ENCODE measurements at regions not wholly inside any gene's neighbourhood (a gene's known extent, or its start where the extent isn't known, plus 50 kb on each side); places are given as distances from the start of the nearest gene placed in this dataset.

DNA sequence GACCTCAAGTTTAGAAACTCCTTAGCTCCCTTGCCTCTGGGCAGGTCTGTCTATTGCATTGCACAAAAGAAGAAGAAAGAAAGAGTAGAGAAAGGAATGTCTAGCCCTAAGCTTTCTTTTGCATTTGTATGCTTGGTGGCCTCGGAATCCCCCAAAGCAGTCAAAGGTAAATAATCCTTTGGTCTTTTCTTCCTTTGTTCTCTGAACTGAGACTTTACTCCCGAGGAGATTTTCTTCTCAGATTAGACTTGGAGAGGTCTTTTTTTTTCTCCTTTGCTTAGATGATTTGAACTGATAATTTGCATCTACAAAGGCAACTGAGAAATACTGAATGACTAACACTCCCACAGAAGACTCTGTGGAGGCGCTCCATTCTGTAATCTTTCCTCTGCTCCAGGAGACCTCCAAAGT lies 93.2 kb downstream of the AKR1D1 start:
- Histone ChIP-seq H3K9me3 (ENCODE audit: control insufficient read depth, insufficient read depth, low read depth, low read length) (peaks cover 21% of the 10 kb centered on the region), H3K27me3 (ENCODE audit: control insufficient read depth, insufficient read depth, low read length) (no peaks in the 10 kb centered on the region), H3K27ac (ENCODE audit: low read depth, low read length) (peak overlapping the region; percentile 100), H3K4me1 (ENCODE audit: control insufficient read depth, insufficient read depth, low read length) (peaks cover 49% of the 10 kb centered on the region), H3K4me3 (ENCODE audit: low read depth, low read length) (0 out of 2 replicates have a peak overlapping the region, but pooled peaks have one; percentile 14), H3K9ac (ENCODE audit: low read length) (peak overlapping the region; percentile 80), H3K36me3 (ENCODE audit: control insufficient read depth, insufficient read depth, low read length) (peaks cover 7% of the 10 kb centered on the region; the same call in 1 of the 2 replicates)

DNA sequence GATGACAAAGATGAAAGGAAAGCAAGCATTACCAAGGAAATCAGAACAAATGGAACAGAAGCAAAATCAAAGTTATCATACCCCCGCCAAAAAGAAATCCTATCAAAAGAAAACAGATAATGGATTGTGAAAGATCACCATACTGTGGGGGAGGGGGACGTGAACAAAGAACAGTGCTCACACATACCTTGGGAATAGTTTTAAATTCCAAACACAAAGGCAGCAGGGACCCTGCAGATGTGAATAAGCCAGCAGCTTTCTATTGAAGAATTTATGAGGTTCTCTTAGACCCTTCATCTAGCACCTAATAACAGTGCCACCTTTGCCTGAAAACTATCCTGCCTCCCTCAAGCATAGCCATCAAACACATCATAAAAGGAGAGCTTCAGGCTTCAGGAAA lies 94.0 kb downstream of the AKR1D1 start:
- Histone ChIP-seq H3K27ac (ENCODE audit: low read depth, low read length) (peak overlapping the region; percentile 100), H3K9me3 (ENCODE audit: control insufficient read depth, insufficient read depth, low read depth, low read length) (peaks cover 23% of the 10 kb centered on the region), H3K36me3 (ENCODE audit: control insufficient read depth, insufficient read depth, low read length) (no peaks in the 10 kb centered on the region), H3K9ac (ENCODE audit: low read length) (peak overlapping the region; percentile 80), H3K4me3 (ENCODE audit: low read depth, low read length) (peak overlapping the region; percentile 25; the same call in 1 of the 2 replicates), H3K27me3 (ENCODE audit: control insufficient read depth, insufficient read depth, low read length) (no peaks in the 10 kb centered on the region), H3K4me1 (ENCODE audit: control insufficient read depth, insufficient read depth, low read length) (peaks cover 49% of the 10 kb centered on the region)

- Histone ChIP-seq H3K9me3 (ENCODE audit: control insufficient read depth, insufficient read depth, low read depth, low read length) (peaks cover 22% of the 10 kb centered on the region), H3K4me1 (ENCODE audit: control insufficient read depth, insufficient read depth, low read length) (peaks cover 49% of the 10 kb centered on the region), H3K36me3 (ENCODE audit: control insufficient read depth, insufficient read depth, low read length) (no peaks in the 10 kb centered on the region), H3K4me3 (ENCODE audit: low read depth, low read length) (peak overlapping the region; percentile 25; the same call in 1 of the 2 replicates), H3K27ac (ENCODE audit: low read depth, low read length) (peak overlapping the region; percentile 100), H3K9ac (ENCODE audit: low read length) (peak overlapping the region; percentile 80), H3K27me3 (ENCODE audit: control insufficient read depth, insufficient read depth, low read length) (no peaks in the 10 kb centered on the region)
These were observed 94.9 kb downstream of the AKR1D1 start for GRCh38 chr7:138170959-138171703.

- Histone ChIP-seq H3K4me1 (ENCODE audit: control insufficient read depth, insufficient read depth, low read length) (peaks cover 27% of the 10 kb centered on the region), H3K27ac (ENCODE audit: low read depth, low read length) (no peak overlapping the region), H3K27me3 (ENCODE audit: control insufficient read depth, insufficient read depth, low read length) (no peaks in the 10 kb centered on the region), H3K36me3 (ENCODE audit: control insufficient read depth, insufficient read depth, low read length) (no peaks in the 10 kb centered on the region), H3K9me3 (ENCODE audit: control insufficient read depth, insufficient read depth, low read depth, low read length) (peaks cover 22% of the 10 kb centered on the region), H3K9ac (ENCODE audit: low read length) (no peak overlapping the region), H3K4me3 (ENCODE audit: low read depth, low read length) (no peak overlapping the region)
These were observed 97.3 kb downstream of the AKR1D1 start for GRCh38 chr7:138173548-138173947.

DNA sequence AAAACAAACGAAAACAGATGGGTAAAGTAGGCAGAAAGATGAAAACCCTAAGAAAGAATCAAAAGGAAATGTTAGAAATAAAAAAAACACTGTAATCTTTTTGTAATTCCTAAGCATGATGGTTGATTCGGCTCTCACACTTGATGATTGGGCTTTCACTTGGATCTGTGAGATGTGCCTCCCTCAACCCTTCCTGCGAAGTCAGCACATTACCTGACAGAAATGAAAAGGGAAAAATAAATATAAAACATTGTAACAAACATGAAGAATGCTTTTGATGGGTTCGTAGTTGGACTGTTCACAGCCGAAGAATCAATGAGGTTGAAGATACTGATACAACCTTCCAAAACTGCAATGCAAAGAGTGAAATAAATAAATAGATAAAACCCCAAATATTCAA lies 99.8 kb downstream of the AKR1D1 start:
- Histone ChIP-seq H3K27ac (ENCODE audit: low read depth, low read length) (no peak overlapping the region), H3K4me1 (ENCODE audit: control insufficient read depth, insufficient read depth, low read length) (peaks cover 5% of the 10 kb centered on the region), H3K27me3 (ENCODE audit: control insufficient read depth, insufficient read depth, low read length) (no peaks in the 10 kb centered on the region), H3K36me3 (ENCODE audit: control insufficient read depth, insufficient read depth, low read length) (no peaks in the 10 kb centered on the region), H3K9me3 (ENCODE audit: control insufficient read depth, insufficient read depth, low read depth, low read length) (peaks cover 27% of the 10 kb centered on the region), H3K4me3 (ENCODE audit: low read depth, low read length) (no peak overlapping the region), H3K9ac (ENCODE audit: low read length) (no peak overlapping the region)

DNA sequence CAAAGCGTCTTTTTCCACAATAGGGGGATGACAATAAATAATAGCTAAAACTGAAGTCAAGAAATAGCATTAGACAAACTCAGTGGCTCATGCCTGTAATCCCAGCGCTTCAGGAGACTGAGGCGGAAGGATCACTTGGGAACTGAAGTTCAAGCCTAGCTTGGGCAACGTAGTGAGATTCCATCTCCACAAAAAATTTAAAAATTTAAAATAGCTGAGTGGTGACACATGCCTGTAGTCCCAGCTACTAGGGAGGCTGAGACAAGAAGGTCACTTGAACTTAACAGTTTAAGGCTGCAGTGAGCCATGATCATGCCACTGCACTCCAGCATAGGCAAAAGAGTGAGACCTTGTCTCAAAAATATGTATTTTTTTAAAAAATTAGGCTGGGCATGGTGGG lies 107.9 kb downstream of the AKR1D1 start:
- Histone ChIP-seq H3K9me3 (ENCODE audit: control insufficient read depth, insufficient read depth, low read depth, low read length) (peaks cover 45% of the 10 kb centered on the region), H3K9ac (ENCODE audit: low read length) (no peak overlapping the region), H3K36me3 (ENCODE audit: control insufficient read depth, insufficient read depth, low read length) (no peaks in the 10 kb centered on the region; the same call in 1 of the 2 replicates), H3K4me3 (ENCODE audit: low read depth, low read length) (no peak overlapping the region), H3K27ac (ENCODE audit: low read depth, low read length) (no peak overlapping the region), H3K4me1 (ENCODE audit: control insufficient read depth, insufficient read depth, low read length) (peaks cover 4% of the 10 kb centered on the region; the same call in 1 of the 2 replicates), H3K27me3 (ENCODE audit: control insufficient read depth, insufficient read depth, low read length) (no peaks in the 10 kb centered on the region)

DNA sequence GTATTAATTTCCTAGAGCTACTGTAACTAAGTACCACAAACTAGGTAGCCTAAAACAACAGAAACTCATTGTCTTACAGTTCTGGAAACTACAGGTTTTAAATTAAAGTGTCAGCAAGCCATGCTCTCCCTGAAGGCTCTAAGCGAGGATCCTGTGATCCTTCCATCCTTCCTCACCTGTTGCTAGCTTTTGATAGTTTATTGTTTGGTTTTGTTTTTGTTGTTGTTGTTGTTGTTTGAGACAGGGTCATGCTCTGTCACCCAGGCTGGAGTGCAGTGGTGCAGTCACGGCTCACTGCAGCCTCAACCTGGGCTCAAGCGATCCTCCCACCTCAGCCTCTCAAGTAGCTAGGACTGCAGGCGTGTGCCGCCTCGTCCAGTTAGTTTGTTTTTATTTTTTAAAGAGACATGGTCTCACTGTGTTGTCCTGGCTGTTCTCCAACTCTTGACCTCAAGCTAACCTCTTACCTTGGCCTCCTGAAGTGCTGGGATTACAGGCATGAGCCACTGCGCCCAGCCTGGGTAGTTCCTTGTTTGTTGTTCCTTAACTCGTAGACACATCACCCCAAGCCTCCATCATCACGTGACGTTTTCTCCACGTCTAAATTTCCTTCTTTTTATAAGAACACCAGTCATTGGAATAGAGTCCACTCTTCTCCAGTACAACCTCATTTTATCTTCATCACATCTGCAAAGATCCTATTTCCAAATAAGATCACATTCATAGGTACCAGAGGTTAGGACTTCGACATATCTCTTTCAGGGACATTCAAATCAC lies 109.1 kb downstream of the AKR1D1 start:
- no peak overlapping the region for H3K4me3 ChIP-seq (ENCODE audit: low read depth, low read length)
- no peak overlapping the region for H3K27ac ChIP-seq (ENCODE audit: low read depth, low read length)
- H3K36me3 ChIP-seq (ENCODE audit: control insufficient read depth, insufficient read depth, low read length): no peaks in the 10 kb centered on the region; the same call in 1 of the 2 replicates
- H3K9me3 ChIP-seq (ENCODE audit: control insufficient read depth, insufficient read depth, low read depth, low read length): peaks cover 47% of the 10 kb centered on the region
- peaks cover 4% of the 10 kb centered on the region; the same call in 1 of the 2 replicates for H3K4me1 ChIP-seq (ENCODE audit: control insufficient read depth, insufficient read depth, low read length)
- no peak overlapping the region for H3K9ac ChIP-seq (ENCODE audit: low read length)
- H3K27me3 ChIP-seq (ENCODE audit: control insufficient read depth, insufficient read depth, low read length): no peaks in the 10 kb centered on the region

DNA sequence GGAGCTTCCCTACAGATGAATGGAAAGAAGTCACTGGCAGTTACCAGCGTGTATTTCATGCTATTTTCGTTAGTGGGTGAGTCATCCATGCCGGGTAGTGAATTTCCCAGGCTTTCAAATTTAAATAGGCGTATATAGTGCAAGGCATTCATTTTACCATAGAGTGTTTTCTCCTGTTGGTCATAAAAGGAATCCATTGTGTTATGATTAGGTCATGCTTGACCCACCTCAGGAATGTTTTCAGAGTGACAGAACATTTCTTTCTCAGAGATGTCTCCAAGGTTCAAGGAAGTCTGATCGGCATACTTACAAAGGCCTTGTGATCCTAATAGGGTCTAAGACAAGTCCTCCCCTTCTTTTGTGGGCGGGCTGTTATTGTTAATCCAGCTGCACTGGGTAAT lies 110.7 kb downstream of the AKR1D1 start:
- Histone ChIP-seq H3K4me1 (ENCODE audit: control insufficient read depth, insufficient read depth, low read length) (peaks cover 2% of the 10 kb centered on the region; the same call in 1 of the 2 replicates), H3K27ac (ENCODE audit: low read depth, low read length) (no peak overlapping the region), H3K9ac (ENCODE audit: low read length) (no peak overlapping the region), H3K27me3 (ENCODE audit: control insufficient read depth, insufficient read depth, low read length) (no peaks in the 10 kb centered on the region), H3K36me3 (ENCODE audit: control insufficient read depth, insufficient read depth, low read length) (no peaks in the 10 kb centered on the region; the same call in 1 of the 2 replicates), H3K9me3 (ENCODE audit: control insufficient read depth, insufficient read depth, low read depth, low read length) (peaks cover 51% of the 10 kb centered on the region), H3K4me3 (ENCODE audit: low read depth, low read length) (no peak overlapping the region)

DNA sequence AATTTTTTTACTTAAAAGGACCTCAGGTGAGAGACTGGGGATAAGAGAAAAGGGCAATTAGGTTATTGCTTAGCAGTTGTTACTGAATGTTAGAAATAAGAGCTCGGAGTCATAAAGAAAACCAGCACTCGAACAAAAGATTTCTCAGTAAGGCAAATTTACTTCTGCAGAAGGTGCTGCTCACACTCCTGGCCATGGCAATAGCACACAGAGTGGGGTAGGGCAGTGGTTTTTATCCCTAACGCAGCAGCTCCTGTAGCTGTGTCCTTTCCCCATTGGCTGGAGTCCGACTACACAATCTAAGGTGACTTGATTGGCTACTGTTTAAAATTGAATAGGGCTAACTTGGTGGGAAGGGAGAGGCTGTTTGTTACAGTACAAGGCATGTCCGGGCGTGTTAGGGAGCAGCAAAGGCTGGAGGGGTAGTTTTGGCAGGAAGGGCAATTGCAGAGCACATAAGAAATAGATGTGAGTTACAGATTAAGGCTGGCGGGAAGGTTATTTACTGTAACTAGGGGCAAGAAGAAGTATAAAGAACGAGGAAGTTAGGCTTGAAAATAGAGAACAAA lies 112.1 kb downstream of the AKR1D1 start:
- Histone ChIP-seq H3K36me3 (ENCODE audit: control insufficient read depth, insufficient read depth, low read length) (no peaks in the 10 kb centered on the region; the same call in 1 of the 2 replicates), H3K27me3 (ENCODE audit: control insufficient read depth, insufficient read depth, low read length) (no peaks in the 10 kb centered on the region), H3K4me1 (ENCODE audit: control insufficient read depth, insufficient read depth, low read length) (no peaks in the 10 kb centered on the region), H3K27ac (ENCODE audit: low read depth, low read length) (no peak overlapping the region), H3K9ac (ENCODE audit: low read length) (no peak overlapping the region), H3K9me3 (ENCODE audit: control insufficient read depth, insufficient read depth, low read depth, low read length) (peaks cover 55% of the 10 kb centered on the region), H3K4me3 (ENCODE audit: low read depth, low read length) (no peak overlapping the region)

DNA sequence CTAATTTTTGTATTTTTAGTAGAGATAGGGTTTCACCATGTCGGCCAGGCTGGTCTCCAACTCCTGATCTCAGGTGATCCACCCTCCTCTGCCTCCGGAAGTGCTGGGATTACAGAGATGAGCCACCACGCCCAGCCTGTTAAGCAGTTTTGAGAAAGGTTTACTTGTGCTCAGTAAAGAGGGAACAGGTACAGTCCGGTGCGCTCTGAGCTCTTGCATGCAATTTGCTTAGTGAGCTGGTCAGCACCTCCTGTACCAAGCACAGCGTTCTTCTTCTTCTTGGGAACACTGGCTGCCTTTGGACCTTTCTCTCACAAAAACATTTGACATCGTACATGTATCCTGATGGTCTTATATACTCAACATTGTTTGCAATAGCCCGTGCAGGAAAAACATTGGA lies 118.3 kb downstream of the AKR1D1 start:
- no peaks in the 10 kb centered on the region for H3K27me3 ChIP-seq (ENCODE audit: control insufficient read depth, insufficient read depth, low read length)
- H3K4me3 ChIP-seq (ENCODE audit: low read depth, low read length): no peak overlapping the region
- peaks cover 11% of the 10 kb centered on the region; the same call in 1 of the 2 replicates for H3K9me3 ChIP-seq (ENCODE audit: control insufficient read depth, insufficient read depth, low read depth, low read length)
- no peaks in the 10 kb centered on the region for H3K4me1 ChIP-seq (ENCODE audit: control insufficient read depth, insufficient read depth, low read length)
- H3K36me3 ChIP-seq (ENCODE audit: control insufficient read depth, insufficient read depth, low read length): peaks cover 3% of the 10 kb centered on the region; the same call in 1 of the 2 replicates
- no peak overlapping the region for H3K27ac ChIP-seq (ENCODE audit: low read depth, low read length)
- no peak overlapping the region for H3K9ac ChIP-seq (ENCODE audit: low read length)
